Activated CD4-positive, alpha-beta T cell treated with anti-CD3 and anti-CD28 coated beads, Interleukin-2, amount 50 U/mL, for 4 hours (primary cell): ENCODE measurements at regions not wholly inside any gene's neighbourhood (a gene's known extent, or its start where the extent isn't known, plus 50 kb on each side); places are given as distances from the start of the nearest gene placed in this dataset.
"Not testable (repeated sequence)": the region's sequence is repeated elsewhere in the genome, so short reads cannot be mapped to it uniquely, and the experiment has no call there.

Experiments
- DNase-seq, 2 experiments: peaks; one replicate each; pipeline ENCODE4 v3.0.0-alpha.2; 2020

GRCh38 chr13:99731747-99732146, 230.5 kb downstream of the TM9SF2 start:
- DNase-seq = no peak

GRCh38 chr13:99730403-99730802, 229.1 kb downstream of the TM9SF2 start:
- DNase-seq = no peak

GRCh38 chr13:99729745-99730144, 228.5 kb downstream of the TM9SF2 start:
- no peak for DNase-seq

- not testable (repeated sequence) for DNase-seq
These were observed 226.4 kb downstream of the TM9SF2 start for GRCh38 chr13:99727651-99728050.

- DNase-seq = no peak
These were observed 225.1 kb downstream of the TM9SF2 start for GRCh38 chr13:99726282-99726894.

- no peak for DNase-seq
These were observed 224.4 kb downstream of the TM9SF2 start for GRCh38 chr13:99725644-99726043.

- DNase-seq = no peak
These were observed 223.6 kb downstream of the TM9SF2 start for GRCh38 chr13:99724633-99725517.

- no peak for DNase-seq
These were observed 222.6 kb downstream of the TM9SF2 start for GRCh38 chr13:99723878-99724277.

GRCh38 chr13:99722931-99723330, 221.7 kb downstream of the TM9SF2 start:
- DNase-seq = no peak

- DNase-seq = no peak
These were observed 221.1 kb downstream of the TM9SF2 start for GRCh38 chr13:99722338-99722818.

- DNase-seq = no peak
These were observed 220.5 kb downstream of the TM9SF2 start for GRCh38 chr13:99721606-99722337.

- DNase-seq = no peak
These were observed 216.8 kb downstream of the TM9SF2 start for GRCh38 chr13:99717959-99718674.

- DNase-seq = no peak
These were observed 207.9 kb downstream of the TM9SF2 start for GRCh38 chr13:99709134-99709533.

- DNase-seq = no peak
These were observed 203.1 kb downstream of the TM9SF2 start for GRCh38 chr13:99704390-99704789.

- DNase-seq = no peak
These were observed 202.6 kb downstream of the TM9SF2 start for GRCh38 chr13:99703908-99704307.

- no peak for DNase-seq
These were observed 201.5 kb downstream of the TM9SF2 start for GRCh38 chr13:99702687-99703319.

- no peak for DNase-seq
These were observed 199.2 kb downstream of the TM9SF2 start for GRCh38 chr13:99700468-99700867.

GRCh38 chr13:99698816-99699099, 197.5 kb downstream of the TM9SF2 start:
- no peak for DNase-seq

GRCh38 chr13:99698010-99698815, 196.9 kb downstream of the TM9SF2 start:
- no peak for DNase-seq

- no peak for DNase-seq
These were observed 194.6 kb downstream of the TM9SF2 start for GRCh38 chr13:99695857-99696256.

- no peak for DNase-seq
These were observed 192.8 kb downstream of the TM9SF2 start for GRCh38 chr13:99693852-99694611.
